NT2/D1 (cell line): ENCODE measurements at regions not wholly inside any gene's neighbourhood (a gene's known extent, or its start where the extent isn't known, plus 50 kb on each side); places are given as distances from the start of the nearest gene placed in this dataset.

Experiments used
- SUZ12 ChIP-seq: IDR thresholded peaks from 2 replicates; pipeline ENCODE4 v1.6.1; 2011; ENCODE audit not compliant: insufficient read length, insufficient read depth; ENCODE audit errors: extremely low read depth
- YY1 ChIP-seq: IDR thresholded peaks from 2 replicates; pipeline ENCODE4 v1.6.1; 2011; ENCODE audit not compliant: insufficient read length, insufficient read depth
- ZNF274 ChIP-seq: IDR thresholded peaks from 2 replicates; pipeline ENCODE4 v1.6.1; 2011; ENCODE audit warnings: mild to moderate bottlenecking, low read depth, low read length

GRCh38 chr1:165116171-165116570 is 240.3 kb downstream of the LMX1A start:
- TF ChIP-seq ZNF274 (no peak), YY1 (no peak), SUZ12 (no peak)
